Stimulated activated CD4-positive, alpha-beta T cell treated with anti-CD3 and anti-CD28 coated beads, Interleukin-2, amount 100 ng/mL, for 4 hours (primary cell): ENCODE measurements at regions not wholly inside any gene's neighbourhood (a gene's known extent, or its start where the extent isn't known, plus 50 kb on each side); places are given as distances from the start of the nearest gene placed in this dataset.
"Not testable (repeated sequence)": the region's sequence is repeated elsewhere in the genome, so short reads cannot be mapped to it uniquely, and the experiment has no call there.

Experiments used
- DNase-seq: peaks from one replicate; pipeline ENCODE4 v3.0.0-alpha.2; 2020; ENCODE audit warnings: low read depth

GRCh38 chr3:95468331-95468730 is 1346.1 kb upstream of the EPHA6 start:
- no peak for DNase-seq

- no peak for DNase-seq
These were observed 1340.1 kb upstream of the EPHA6 start for GRCh38 chr3:95474338-95474737.

GRCh38 chr3:95476534-95476933 is 1337.9 kb upstream of the EPHA6 start:
- no peak for DNase-seq

DNA sequence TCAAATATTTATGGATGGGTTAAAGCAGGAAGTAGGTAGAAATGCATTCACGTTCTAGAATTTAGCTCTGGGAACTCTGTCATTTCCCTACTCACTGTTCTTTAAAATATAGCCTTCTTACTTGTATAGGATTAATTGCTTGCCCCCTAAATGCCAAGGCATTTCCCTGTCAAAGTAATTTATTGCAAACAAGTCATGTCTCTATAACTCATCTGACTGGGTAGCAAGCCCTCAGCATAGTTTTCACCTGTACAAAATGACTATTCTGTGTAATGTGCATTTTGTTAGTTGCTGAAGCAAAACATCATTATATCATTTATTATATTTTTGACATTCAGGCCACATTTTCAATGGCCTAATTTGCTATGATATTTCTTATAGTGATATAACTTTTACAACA is 1308.2 kb upstream of the EPHA6 start:
- no peak for DNase-seq

GRCh38 chr3:95508124-95508523 is 1306.3 kb upstream of the EPHA6 start:
- DNase-seq = no peak

DNA sequence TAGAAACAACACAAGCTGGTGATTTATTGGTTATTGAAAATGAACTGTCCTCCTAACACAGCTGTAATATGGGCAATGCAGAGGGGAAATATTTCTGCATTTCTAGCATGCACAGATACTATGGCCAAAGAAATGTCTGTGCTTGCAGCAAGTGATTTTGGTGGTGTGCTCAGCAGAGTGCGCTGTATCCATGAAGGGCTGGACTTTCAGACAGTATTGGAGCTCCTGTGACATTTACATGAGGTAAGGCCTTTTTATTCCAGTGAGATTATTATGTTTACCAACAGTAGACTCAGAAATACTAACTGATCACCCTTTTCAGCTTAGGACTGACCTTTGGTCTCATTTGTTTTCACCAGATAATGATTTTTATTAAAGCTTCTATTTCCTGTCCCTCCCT is 1302.6 kb upstream of the EPHA6 start:
- DNase-seq = no peak

GRCh38 chr3:95514260-95514659 is 1300.1 kb upstream of the EPHA6 start:
- no peak for DNase-seq

GRCh38 chr3:95521396-95521795 is 1293.0 kb upstream of the EPHA6 start:
- DNase-seq = no peak

GRCh38 chr3:95522449-95522848 is 1291.9 kb upstream of the EPHA6 start:
- no peak for DNase-seq

- no peak for DNase-seq
These were observed 1274.4 kb upstream of the EPHA6 start for GRCh38 chr3:95539950-95540483.

- no peak for DNase-seq
These were observed 1248.9 kb upstream of the EPHA6 start for GRCh38 chr3:95565502-95565901.

DNA sequence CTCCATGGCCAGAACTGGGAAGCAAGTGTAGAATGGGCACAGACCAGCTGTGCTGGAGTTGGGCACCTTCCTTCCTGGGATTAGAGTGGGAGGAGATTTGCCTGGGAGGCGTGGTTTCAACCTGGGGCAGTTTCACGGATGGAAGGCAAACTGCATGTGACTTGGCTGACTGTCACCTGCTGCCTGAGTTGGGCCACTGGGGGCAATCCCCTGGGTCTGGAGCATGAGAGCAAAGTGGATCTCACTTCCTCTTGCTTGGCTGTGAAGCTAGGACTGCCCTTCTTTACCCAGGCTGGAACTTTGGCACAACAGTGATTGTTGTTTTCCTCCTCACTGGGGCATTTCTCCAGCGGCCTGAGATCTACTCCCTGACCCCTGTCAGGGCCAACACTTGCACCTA is 1247.0 kb upstream of the EPHA6 start:
- no peak for DNase-seq

GRCh38 chr3:95586754-95587153 is 1227.6 kb upstream of the EPHA6 start:
- no peak for DNase-seq

GRCh38 chr3:95587641-95588040 is 1226.8 kb upstream of the EPHA6 start:
- not testable (repeated sequence) for DNase-seq

GRCh38 chr3:95588473-95588872 is 1225.9 kb upstream of the EPHA6 start:
- DNase-seq = no peak

- no peak for DNase-seq
These were observed 1218.8 kb upstream of the EPHA6 start for GRCh38 chr3:95595416-95596075.

DNA sequence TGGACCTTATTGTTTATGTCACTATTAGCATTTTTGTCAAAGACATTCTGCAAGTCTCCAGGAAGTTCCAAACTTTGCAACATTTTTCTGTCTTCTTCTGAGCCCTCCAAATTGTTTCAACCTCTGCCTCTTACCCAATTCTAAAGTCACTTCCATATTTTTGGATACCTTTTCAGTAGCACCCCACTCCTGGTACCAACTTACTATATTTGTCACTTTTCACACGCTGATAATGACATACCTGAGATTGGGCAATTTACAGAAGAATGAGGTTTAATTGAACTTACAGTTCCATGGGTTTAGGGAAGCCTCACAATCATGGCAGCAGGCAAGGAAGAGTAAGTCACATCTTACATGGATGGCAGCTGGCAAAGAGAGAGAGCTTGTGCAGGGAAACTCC is 1206.5 kb upstream of the EPHA6 start:
- no peak for DNase-seq

DNA sequence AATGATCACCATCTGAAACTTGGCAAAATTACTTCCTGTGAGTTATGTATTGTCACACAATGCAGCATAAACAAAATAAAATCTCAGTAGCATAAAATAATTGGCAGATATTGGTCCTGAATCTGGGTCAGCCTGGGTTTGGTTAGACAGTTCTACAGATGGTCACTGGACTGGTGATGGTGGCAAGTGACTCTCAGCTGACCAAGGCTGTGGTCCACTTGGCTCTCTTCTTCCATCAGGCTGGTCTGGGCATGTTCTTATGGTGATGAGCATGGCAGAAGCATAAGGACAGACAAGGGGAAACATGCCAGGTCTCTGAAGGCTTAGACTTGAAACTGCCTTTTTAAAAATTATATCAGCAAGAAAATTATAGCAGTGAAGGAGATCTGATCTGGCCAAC is 1205.0 kb upstream of the EPHA6 start:
- DNase-seq = no peak

DNA sequence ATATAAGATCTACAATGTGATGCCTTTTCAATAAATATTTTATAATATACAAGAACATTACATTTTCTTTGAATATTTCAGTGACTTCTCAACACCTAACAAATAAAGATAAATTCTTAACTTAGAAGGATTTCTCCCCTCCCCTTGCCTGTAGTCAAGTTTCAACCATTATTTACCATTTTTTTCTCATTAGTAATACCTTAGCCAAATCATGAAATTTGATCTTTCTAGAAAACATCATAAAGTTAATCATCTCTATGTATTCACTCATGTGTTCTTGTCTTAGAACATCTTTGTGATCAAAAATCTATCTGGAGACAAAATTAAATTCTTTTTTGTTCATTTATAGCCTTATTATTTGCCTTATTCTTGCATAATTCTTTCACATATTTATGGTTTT is 1201.8 kb upstream of the EPHA6 start:
- DNase-seq = no peak

DNA sequence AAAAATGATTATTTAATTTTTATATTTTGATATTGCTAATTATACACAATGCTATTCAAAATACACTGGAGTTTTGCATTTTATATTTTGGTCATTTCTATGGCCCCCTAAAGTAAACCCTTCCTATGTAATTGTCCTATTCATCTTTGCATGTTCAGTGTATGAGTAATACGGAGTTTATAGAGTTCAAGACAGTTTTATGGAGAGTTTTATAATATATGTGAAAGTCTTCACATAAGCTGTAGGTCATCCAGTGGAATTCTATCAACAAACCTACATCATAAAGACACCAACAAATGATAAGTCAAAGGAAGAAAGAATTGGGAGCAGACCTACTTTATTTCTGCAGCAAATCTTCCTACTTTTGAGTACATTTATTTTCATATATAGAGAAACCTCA is 1200.4 kb upstream of the EPHA6 start:
- no peak for DNase-seq

GRCh38 chr3:95615592-95616310 is 1198.6 kb upstream of the EPHA6 start:
- DNase-seq = no peak

- no peak for DNase-seq
These were observed 1188.3 kb upstream of the EPHA6 start for GRCh38 chr3:95626107-95626506.

DNA sequence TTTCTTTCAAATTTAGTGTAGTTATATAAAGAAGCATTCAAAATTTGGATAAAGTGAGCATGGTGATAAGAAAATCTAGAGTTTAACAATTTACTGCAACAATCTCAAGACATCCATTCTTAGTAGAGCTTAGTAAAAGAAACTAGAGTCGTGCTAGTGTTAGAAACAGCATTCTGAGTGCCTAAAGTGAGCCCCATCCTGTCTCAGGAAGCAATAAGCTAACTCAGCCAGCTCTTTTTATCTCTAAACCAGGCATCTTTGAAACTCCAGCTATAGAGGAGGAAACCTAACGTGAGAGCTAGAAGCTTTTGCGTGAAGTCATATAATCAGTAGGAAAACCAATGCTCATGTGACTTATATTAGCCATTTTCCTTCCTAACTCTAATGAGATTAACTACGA is 1187.1 kb upstream of the EPHA6 start:
- DNase-seq = no peak

DNA sequence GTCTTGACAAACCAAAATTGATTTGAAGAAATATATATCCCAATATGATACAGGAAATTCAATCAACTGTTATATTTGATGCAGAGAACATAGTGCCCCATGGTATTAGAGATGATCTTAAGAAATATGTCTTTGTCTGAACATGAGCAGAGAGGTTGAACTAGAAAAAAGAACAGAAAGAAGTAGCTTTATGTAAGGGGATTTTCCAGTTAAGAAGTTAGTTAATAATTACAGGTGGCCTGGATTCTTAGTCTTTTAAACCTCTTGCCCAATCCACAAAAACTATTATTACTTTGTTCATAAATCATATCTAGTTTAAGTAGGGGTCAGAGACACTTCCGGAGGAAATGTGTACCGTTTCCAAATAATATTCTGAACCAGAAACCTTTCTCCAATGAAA is 1186.7 kb upstream of the EPHA6 start:
- DNase-seq = no peak
